SK-N-SH (cell line): ENCODE measurements at regions not wholly inside any gene's neighbourhood (a gene's known extent, or its start where the extent isn't known, plus 50 kb on each side); places are given as distances from the start of the nearest gene placed in this dataset.

Experiments used
- GATA2 ChIP-seq: sonication (generic); formaldehyde crosslinking; IDR thresholded peaks from 2 replicates; pipeline ENCODE4 v1.5.0; 2020; ENCODE audit warnings: mild to moderate bottlenecking, missing genetic modification reagents
- JUND ChIP-seq: IDR thresholded peaks from 2 replicates; pipeline ENCODE4 v1.4.0; 2012
- POLR2AphosphoS5 ChIP-seq: IDR thresholded peaks from 2 replicates; pipeline ENCODE4 v1.6.1; 2012; ENCODE audit warnings: low read depth, low read length
- RAD21 ChIP-seq: IDR thresholded peaks from 2 replicates; pipeline ENCODE4 v1.6.1; 2012; ENCODE audit warnings: mild to moderate bottlenecking, low read length
- TF ChIP-seq, protein P1 (sequence below): fragments of 200-600 bp; sonication (generic); IDR thresholded peaks from 2 replicates; pipeline ENCODE4 v1.6.1; 2017; ENCODE audit warnings: antibody characterized with exemption, mild to moderate bottlenecking, moderate library complexity

DNA sequence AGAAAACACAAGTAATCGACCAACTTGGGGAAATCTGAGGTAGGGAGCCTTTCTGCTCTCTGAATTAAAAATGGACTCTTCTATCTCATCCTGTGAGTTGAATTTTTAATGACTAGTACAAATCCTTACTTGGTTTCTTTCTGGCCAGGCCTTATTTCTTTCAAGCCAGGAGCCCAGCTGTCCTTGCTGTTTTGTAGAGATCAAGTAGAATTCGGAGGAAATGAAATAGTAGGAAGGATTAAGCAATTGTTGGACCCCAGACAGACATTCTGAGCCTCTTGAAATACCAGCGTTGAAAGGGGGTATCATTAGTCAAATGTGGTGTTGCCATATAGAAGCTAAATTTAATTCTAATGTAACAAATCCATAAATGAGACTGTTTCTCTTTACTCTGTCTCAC, 53.7 kb upstream of the SMIM15 start:
- TF ChIP-seq, protein P1, sequence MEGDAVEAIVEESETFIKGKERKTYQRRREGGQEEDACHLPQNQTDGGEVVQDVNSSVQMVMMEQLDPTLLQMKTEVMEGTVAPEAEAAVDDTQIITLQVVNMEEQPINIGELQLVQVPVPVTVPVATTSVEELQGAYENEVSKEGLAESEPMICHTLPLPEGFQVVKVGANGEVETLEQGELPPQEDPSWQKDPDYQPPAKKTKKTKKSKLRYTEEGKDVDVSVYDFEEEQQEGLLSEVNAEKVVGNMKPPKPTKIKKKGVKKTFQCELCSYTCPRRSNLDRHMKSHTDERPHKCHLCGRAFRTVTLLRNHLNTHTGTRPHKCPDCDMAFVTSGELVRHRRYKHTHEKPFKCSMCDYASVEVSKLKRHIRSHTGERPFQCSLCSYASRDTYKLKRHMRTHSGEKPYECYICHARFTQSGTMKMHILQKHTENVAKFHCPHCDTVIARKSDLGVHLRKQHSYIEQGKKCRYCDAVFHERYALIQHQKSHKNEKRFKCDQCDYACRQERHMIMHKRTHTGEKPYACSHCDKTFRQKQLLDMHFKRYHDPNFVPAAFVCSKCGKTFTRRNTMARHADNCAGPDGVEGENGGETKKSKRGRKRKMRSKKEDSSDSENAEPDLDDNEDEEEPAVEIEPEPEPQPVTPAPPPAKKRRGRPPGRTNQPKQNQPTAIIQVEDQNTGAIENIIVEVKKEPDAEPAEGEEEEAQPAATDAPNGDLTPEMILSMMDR: no peak
- no peak for TF ChIP-seq RAD21
- TF ChIP-seq GATA2 (CRISPR knock-in tag): no peak
- no peak for TF ChIP-seq JUND
- no peak for TF ChIP-seq POLR2AphosphoS5
